BE2C (cell line): ENCODE measurements at regions not wholly inside any gene's neighbourhood (a gene's known extent, or its start where the extent isn't known, plus 50 kb on each side); places are given as distances from the start of the nearest gene placed in this dataset.

ENCODE experiments used
- DNase-seq: peaks from one replicate; pipeline ENCODE4 v3.0.0-alpha.2; 2020
- H3K27me3 ChIP-seq: fragments of 250-450 bp; sonication (Bioruptor Pico); 2 replicates; pipeline ENCODE4 v1.5.1; 2020; ENCODE audit warnings: mild to moderate bottlenecking
- H3K36me3 ChIP-seq: fragments of 250-450 bp; sonication (Bioruptor Pico); 2 replicates; pipeline ENCODE4 v1.5.1; 2020; ENCODE audit warnings: mild to moderate bottlenecking
- H3K4me1 ChIP-seq: fragments of 250-450 bp; sonication (Bioruptor Pico); 2 replicates; pipeline ENCODE4 v1.5.1; 2020
- H3K4me3 ChIP-seq: 2 replicates; pipeline ENCODE4 v1.5.1; 2011; ENCODE audit warnings: low read depth, low read length
- H3K9me3 ChIP-seq: fragments of 250-450 bp; sonication (Bioruptor Pico); 2 replicates; pipeline ENCODE4 v1.5.1; 2020
- CTCF ChIP-seq: IDR thresholded peaks from 2 replicates; pipeline ENCODE4 v1.5.1; 2012; ENCODE audit warnings: mild to moderate bottlenecking, low read depth, low read length

- peaks cover 4% of the 10 kb centered on the region; the same call in 1 of the 2 replicates for H3K4me1 ChIP-seq
- no peaks in the 10 kb centered on the region for H3K36me3 ChIP-seq
- H3K9me3 ChIP-seq = no peaks in the 10 kb centered on the region
- H3K4me3 ChIP-seq = no peak overlapping the region
- no peaks in the 10 kb centered on the region; the same call in 1 of the 2 replicates for H3K27me3 ChIP-seq
- no peak for DNase-seq
- TF ChIP-seq CTCF = no peak
These were observed 51.5 kb upstream of the PHF21B start for GRCh38 chr22:45061332-45061731.

GRCh38 chr22:45064313-45065278 lies 54.8 kb upstream of the PHF21B start:
- DNase-seq = no peak
- Histone ChIP-seq H3K36me3 (no peaks in the 10 kb centered on the region), H3K4me3 (no peak overlapping the region), H3K9me3 (no peaks in the 10 kb centered on the region), H3K4me1 (no peaks in the 10 kb centered on the region), H3K27me3 (no peaks in the 10 kb centered on the region; the same call in 1 of the 2 replicates)
- no peak for TF ChIP-seq CTCF

GRCh38 chr22:45065726-45066125 lies 55.9 kb upstream of the PHF21B start:
- Histone ChIP-seq H3K9me3 (no peaks in the 10 kb centered on the region), H3K4me1 (no peaks in the 10 kb centered on the region), H3K36me3 (no peaks in the 10 kb centered on the region), H3K27me3 (no peaks in the 10 kb centered on the region; the same call in 1 of the 2 replicates), H3K4me3 (no peak overlapping the region)
- no peak for DNase-seq
- no peak for TF ChIP-seq CTCF

GRCh38 chr22:45067731-45068130 lies 57.9 kb upstream of the PHF21B start:
- no peak for TF ChIP-seq CTCF
- DNase-seq = no peak
- Histone ChIP-seq H3K4me3 (no peak overlapping the region), H3K9me3 (no peaks in the 10 kb centered on the region), H3K4me1 (no peaks in the 10 kb centered on the region), H3K36me3 (no peaks in the 10 kb centered on the region), H3K27me3 (no peaks in the 10 kb centered on the region; the same call in 1 of the 2 replicates)

GRCh38 chr22:45069925-45070324 lies 60.1 kb upstream of the PHF21B start:
- no peak for DNase-seq
- Histone ChIP-seq H3K4me1 (no peaks in the 10 kb centered on the region), H3K4me3 (no peak overlapping the region), H3K27me3 (no peaks in the 10 kb centered on the region; the same call in 1 of the 2 replicates), H3K36me3 (no peaks in the 10 kb centered on the region), H3K9me3 (no peaks in the 10 kb centered on the region)
- TF ChIP-seq CTCF = no peak

- H3K36me3 ChIP-seq = no peaks in the 10 kb centered on the region
- no peak for TF ChIP-seq CTCF
- H3K4me1 ChIP-seq = no peaks in the 10 kb centered on the region
- no peak for DNase-seq
- H3K9me3 ChIP-seq = no peaks in the 10 kb centered on the region
- 0 out of 2 replicates have a peak, but pooled peaks cover 2% of the 10 kb centered on the region for H3K27me3 ChIP-seq
- no peak overlapping the region for H3K4me3 ChIP-seq
These were observed 61.8 kb upstream of the PHF21B start for GRCh38 chr22:45071618-45072017.
